MCF 10A (cell line): ENCODE measurements at regions not wholly inside any gene's neighbourhood (a gene's known extent, or its start where the extent isn't known, plus 50 kb on each side); places are given as distances from the start of the nearest gene placed in this dataset.

Experiments used
- BruUV-seq: library from RNA; stranded (reverse); fragments of 400-500 nt; replicated peaks from 2 replicates; lab custom pipeline; 2021; lab: Mats Ljungman, UMichigan
- CTCF ChIA-PET: fragments of 300-600 bp; sonication (Branson Sonifier 250); formaldehyde crosslinking; extraction: SDS; loops from one replicate; lab custom pipeline; 2021; ENCODE audit warnings: antibody characterized with exemption, inconsistent platforms; lab: Yijun Ruan, JAX
- POLR2A ChIA-PET: fragments of 300-600, 350-650 bp; sonication (Branson Sonifier 250); formaldehyde crosslinking; extraction: SDS; loops from one replicate; lab custom pipeline; 2020; ENCODE audit warnings: antibody characterized with exemption, inconsistent platforms; lab: Yijun Ruan, JAX
- DNase-seq: peaks from one replicate; pipeline ENCODE4 v3.0.0-alpha.2; 2018; ENCODE audit not compliant: unreplicated experiment
- H3K27ac Mint-ChIP-seq: one replicate; pipeline ENCODE4 v1.8.0; 2022; ENCODE audit warnings: mild to moderate bottlenecking, low read depth, mixed read lengths; ENCODE audit not compliant: unreplicated experiment
- H3K27me3 Mint-ChIP-seq: one replicate; pipeline ENCODE4 v1.8.0; 2022; ENCODE audit warnings: mixed read lengths; ENCODE audit not compliant: insufficient read depth, unreplicated experiment
- H3K36me3 Mint-ChIP-seq: one replicate; pipeline ENCODE4 v1.8.0; 2022; ENCODE audit warnings: mild to moderate bottlenecking, moderate library complexity, mixed read lengths; ENCODE audit not compliant: insufficient read depth, unreplicated experiment
- H3K4me1 Mint-ChIP-seq: one replicate; pipeline ENCODE4 v1.8.0; 2022; ENCODE audit warnings: mixed read lengths; ENCODE audit not compliant: insufficient read depth, unreplicated experiment
- H3K4me3 Mint-ChIP-seq: one replicate; pipeline ENCODE4 v1.8.0; 2022; ENCODE audit warnings: mild to moderate bottlenecking, moderate library complexity, mixed read lengths; ENCODE audit not compliant: unreplicated experiment
- H3K9me3 Mint-ChIP-seq: one replicate; pipeline ENCODE4 v1.8.0; 2022; ENCODE audit warnings: mixed read lengths; ENCODE audit not compliant: unreplicated experiment
- CTCF ChIP-seq: fragments of 200-600 bp; IDR thresholded peaks from one replicate; pipeline ENCODE4 v1.8.0; 2022; ENCODE audit warnings: antibody characterized with exemption, mild to moderate bottlenecking; ENCODE audit not compliant: unreplicated experiment
- intact Hi-C: fragments of 100-400 bp; cut with micrococcal nuclease; formaldehyde crosslinking; loops from 2 replicates; pipeline ENCODE4 v1.14.1; 2022

GRCh38 chr5:36441280-36441679 lies 139.6 kb upstream of the RANBP3L start:
- peaks cover 31% of the 10 kb centered on the region for H3K4me1 Mint-ChIP-seq
- no peaks in the 10 kb centered on the region for H3K36me3 Mint-ChIP-seq
- intact Hi-C loops: no loop called here
- H3K9me3 Mint-ChIP-seq: no peaks in the 10 kb centered on the region
- BruUV-seq: no TSS peak
- ChIA-PET POLR2A (interaction anchor here (0.7 to 6.7 kb wide), 7 partner anchors 8 to 26 kb away, joined by 3 to 81 read pairs (median 4); no protein-coding TSS in a partner anchor), CTCF (interaction anchor here (0.6 to 4.0 kb wide), 9 partner anchors 10 to 255 kb away, joined by 3 to 49 read pairs (median 6); no protein-coding TSS in a partner anchor)
- H3K4me3 Mint-ChIP-seq: no peak overlapping the region
- no peaks in the 10 kb centered on the region for H3K27me3 Mint-ChIP-seq
- no peak for TF ChIP-seq CTCF
- DNase-seq: no peak
- no peak overlapping the region for H3K27ac Mint-ChIP-seq

- POLR2A ChIA-PET: interaction anchor here (0.6 to 6.7 kb wide), 8 partner anchors 9 to 505 kb away, joined by 3 to 81 read pairs (median 10); no protein-coding TSS in a partner anchor
- H3K36me3 Mint-ChIP-seq: no peaks in the 10 kb centered on the region
- intact Hi-C loops: no loop called here
- peak overlapping the region; percentile 88 for H3K27ac Mint-ChIP-seq
- H3K4me3 Mint-ChIP-seq: no peak overlapping the region
- TF ChIP-seq CTCF: no peak
- peak; percentile 67 for DNase-seq
- H3K4me1 Mint-ChIP-seq: peaks cover 31% of the 10 kb centered on the region
- no peaks in the 10 kb centered on the region for H3K9me3 Mint-ChIP-seq
- no peaks in the 10 kb centered on the region for H3K27me3 Mint-ChIP-seq
- no TSS peak for BruUV-seq
- CTCF ChIA-PET: interaction anchor here (0.6 to 4.0 kb wide), 10 partner anchors 9 to 254 kb away, joined by 3 to 49 read pairs (median 6); no protein-coding TSS in a partner anchor
Measured at GRCh38 chr5:36442352-36442751, 140.7 kb upstream of the RANBP3L start.

GRCh38 chr5:36442796-36443195 lies 141.1 kb upstream of the RANBP3L start:
- Mint-ChIP-seq H3K36me3 (no peaks in the 10 kb centered on the region), H3K9me3 (no peaks in the 10 kb centered on the region), H3K4me1 (peaks cover 31% of the 10 kb centered on the region), H3K4me3 (no peak overlapping the region), H3K27ac (peak overlapping the region; percentile 88), H3K27me3 (no peaks in the 10 kb centered on the region)
- TF ChIP-seq CTCF: no peak
- CTCF ChIA-PET: interaction anchor here (0.6 to 4.0 kb wide), 10 partner anchors 17 to 254 kb away, joined by 3 to 49 read pairs (median 5); no protein-coding TSS in a partner anchor
- POLR2A ChIA-PET: interaction anchor here (0.7 to 6.7 kb wide), 9 partner anchors 9 to 504 kb away, joined by 3 to 81 read pairs (median 9); no protein-coding TSS in a partner anchor
- BruUV-seq: no TSS peak
- peak; percentile 91 for DNase-seq
- intact Hi-C loops: no loop called here

- no peak for TF ChIP-seq CTCF
- no peak for DNase-seq
- no peaks in the 10 kb centered on the region for H3K27me3 Mint-ChIP-seq
- H3K4me3 Mint-ChIP-seq: no peak overlapping the region
- CTCF ChIA-PET: interaction anchor here (0.5 to 4.0 kb wide), 14 partner anchors 13 to 256 kb away, joined by 3 to 49 read pairs (median 4); no protein-coding TSS in a partner anchor
- POLR2A ChIA-PET: interaction anchor here (0.5 to 6.7 kb wide), 9 partner anchors 8 to 162 kb away, joined by 3 to 81 read pairs (median 7); no protein-coding TSS in a partner anchor
- no TSS peak for BruUV-seq
- no peaks in the 10 kb centered on the region for H3K9me3 Mint-ChIP-seq
- peak overlapping the region; percentile 84 for H3K27ac Mint-ChIP-seq
- intact Hi-C loops: no loop called here
- H3K4me1 Mint-ChIP-seq: peaks cover 31% of the 10 kb centered on the region
- no peaks in the 10 kb centered on the region for H3K36me3 Mint-ChIP-seq
Measured at GRCh38 chr5:36443941-36444340, 142.2 kb upstream of the RANBP3L start.
